HG03342 (cell line): ENCODE measurements at regions not wholly inside any gene's neighbourhood (a gene's known extent, or its start where the extent isn't known, plus 50 kb on each side); places are given as distances from the start of the nearest gene placed in this dataset.
"Not testable (repeated sequence)": the region's sequence is repeated elsewhere in the genome, so short reads cannot be mapped to it uniquely, and the experiment has no call there.

Source experiments
- ATAC-seq: cut with Tn5 transposase; IDR thresholded peaks from one replicate; pipeline ENCODE4 v1.9.1; 2021; ENCODE audit warnings: mild to moderate bottlenecking, moderate library complexity; ENCODE audit not compliant: unreplicated experiment

GRCh38 chr9:65454666-65455065 is 169.7 kb upstream of the FOXD4L5 start:
- ATAC-seq: not testable (repeated sequence)

GRCh38 chr9:65454034-65454433 is 169.0 kb upstream of the FOXD4L5 start:
- ATAC-seq: not testable (repeated sequence)

GRCh38 chr9:65449886-65450610 is 165.0 kb upstream of the FOXD4L5 start:
- not testable (repeated sequence) for ATAC-seq

GRCh38 chr9:65449423-65449822 is 164.4 kb upstream of the FOXD4L5 start:
- ATAC-seq: no peak

- not testable (repeated sequence) for ATAC-seq
Observed at GRCh38 chr9:65447146-65447545, 162.1 kb upstream of the FOXD4L5 start.

GRCh38 chr9:65445991-65446390 is 161.0 kb upstream of the FOXD4L5 start:
- not testable (repeated sequence) for ATAC-seq

- ATAC-seq: no peak
Observed at GRCh38 chr9:65444943-65445342, 159.9 kb upstream of the FOXD4L5 start.

DNA sequence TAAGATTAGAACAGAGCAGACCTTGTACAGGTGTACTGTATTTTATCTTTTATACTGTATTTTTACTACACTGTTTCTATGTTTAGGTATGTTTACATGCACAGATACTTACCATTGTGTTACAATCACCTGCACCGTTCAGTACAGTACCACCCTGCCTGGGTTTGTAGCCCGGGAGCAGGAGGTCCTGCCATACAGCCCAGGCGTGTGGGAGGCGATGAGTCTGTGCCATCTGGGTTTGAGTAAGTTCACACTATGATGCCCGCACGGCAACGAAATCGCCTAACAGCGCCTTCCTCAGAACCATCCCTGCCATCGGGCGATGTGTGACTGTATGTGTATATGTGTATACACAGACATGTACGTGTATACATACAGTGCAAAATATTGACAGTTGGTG is 157.1 kb upstream of the FOXD4L5 start:
- ATAC-seq: not testable (repeated sequence)

GRCh38 chr9:65441324-65441920 is 156.4 kb upstream of the FOXD4L5 start:
- ATAC-seq: not testable (repeated sequence)

GRCh38 chr9:65437724-65438123 is 152.7 kb upstream of the FOXD4L5 start:
- no peak for ATAC-seq

DNA sequence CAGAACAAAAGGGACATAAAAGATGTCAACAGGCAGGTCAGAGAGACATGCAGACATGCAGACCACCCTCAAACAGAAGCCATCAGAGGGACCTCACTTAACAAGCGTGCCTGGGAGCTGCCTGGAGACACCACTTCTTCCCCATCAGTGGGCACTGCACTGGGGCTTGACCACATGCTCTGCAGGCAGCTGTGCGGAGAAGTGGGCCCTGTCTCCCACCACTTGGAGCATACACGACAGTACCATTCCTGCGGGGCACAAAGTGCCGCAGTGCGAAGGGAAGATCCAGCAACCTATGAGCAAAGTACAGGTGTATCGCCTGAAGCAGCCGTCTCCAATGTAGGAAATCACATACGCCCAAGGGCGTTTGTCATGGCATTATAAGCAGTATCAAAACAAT is 150.5 kb upstream of the FOXD4L5 start:
- no peak for ATAC-seq

GRCh38 chr9:65432722-65433323 is 147.8 kb upstream of the FOXD4L5 start:
- no peak for ATAC-seq

GRCh38 chr9:65432051-65432450 is 147.0 kb upstream of the FOXD4L5 start:
- no peak for ATAC-seq

GRCh38 chr9:65430221-65430620 is 145.2 kb upstream of the FOXD4L5 start:
- no peak for ATAC-seq

DNA sequence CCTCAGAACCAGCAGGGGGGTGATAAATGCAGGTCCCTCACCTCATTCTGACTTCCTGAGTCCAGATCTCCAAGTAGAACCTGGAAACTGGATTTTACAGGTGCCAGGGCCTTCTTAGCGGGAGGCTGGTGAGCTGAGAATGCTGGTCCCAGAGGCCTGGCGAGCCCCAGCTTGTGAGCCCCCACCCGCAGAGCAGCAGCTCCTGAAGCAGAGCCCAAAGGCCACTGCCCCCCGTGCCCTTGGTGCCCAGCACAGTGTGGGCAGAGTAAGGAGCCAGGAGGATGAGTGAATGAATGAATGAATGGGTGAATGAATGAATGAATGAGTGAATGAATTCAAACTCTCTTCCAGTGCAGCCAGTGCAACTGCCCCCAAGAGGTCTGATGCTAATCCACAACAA is 142.4 kb upstream of the FOXD4L5 start:
- ATAC-seq: not testable (repeated sequence)

- ATAC-seq: not testable (repeated sequence)
Observed at GRCh38 chr9:65426813-65427212, 141.8 kb upstream of the FOXD4L5 start.

GRCh38 chr9:65426231-65426630 is 141.2 kb upstream of the FOXD4L5 start:
- no peak for ATAC-seq

GRCh38 chr9:65425183-65425582 is 140.2 kb upstream of the FOXD4L5 start:
- not testable (repeated sequence) for ATAC-seq

DNA sequence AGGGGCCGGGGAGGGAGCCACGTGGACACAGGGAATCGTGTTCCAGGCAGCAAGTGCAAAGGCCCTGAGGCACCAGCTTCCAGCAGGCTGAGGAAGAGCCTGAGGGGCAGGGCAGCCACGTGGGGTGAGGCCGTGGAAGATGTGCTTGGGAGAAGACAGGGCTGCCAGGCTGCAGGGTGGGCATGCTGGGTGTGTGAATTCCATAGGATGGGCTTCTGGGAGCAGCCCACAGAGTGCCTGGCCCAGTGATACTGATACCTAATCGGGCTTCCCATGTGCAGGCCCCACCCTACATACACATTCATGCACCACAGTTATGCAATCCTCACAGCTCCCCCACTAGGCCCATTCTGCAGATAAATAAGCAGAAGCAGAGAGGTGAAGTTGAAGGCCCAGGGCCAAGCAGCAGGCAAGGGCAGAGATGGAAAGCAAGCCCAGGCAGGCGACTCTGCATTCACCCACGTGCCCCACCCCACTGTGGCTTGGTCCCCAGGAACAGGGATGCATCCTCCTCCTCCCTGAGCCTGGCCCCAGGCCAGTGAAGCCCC is 139.5 kb upstream of the FOXD4L5 start:
- not testable (repeated sequence) for ATAC-seq

DNA sequence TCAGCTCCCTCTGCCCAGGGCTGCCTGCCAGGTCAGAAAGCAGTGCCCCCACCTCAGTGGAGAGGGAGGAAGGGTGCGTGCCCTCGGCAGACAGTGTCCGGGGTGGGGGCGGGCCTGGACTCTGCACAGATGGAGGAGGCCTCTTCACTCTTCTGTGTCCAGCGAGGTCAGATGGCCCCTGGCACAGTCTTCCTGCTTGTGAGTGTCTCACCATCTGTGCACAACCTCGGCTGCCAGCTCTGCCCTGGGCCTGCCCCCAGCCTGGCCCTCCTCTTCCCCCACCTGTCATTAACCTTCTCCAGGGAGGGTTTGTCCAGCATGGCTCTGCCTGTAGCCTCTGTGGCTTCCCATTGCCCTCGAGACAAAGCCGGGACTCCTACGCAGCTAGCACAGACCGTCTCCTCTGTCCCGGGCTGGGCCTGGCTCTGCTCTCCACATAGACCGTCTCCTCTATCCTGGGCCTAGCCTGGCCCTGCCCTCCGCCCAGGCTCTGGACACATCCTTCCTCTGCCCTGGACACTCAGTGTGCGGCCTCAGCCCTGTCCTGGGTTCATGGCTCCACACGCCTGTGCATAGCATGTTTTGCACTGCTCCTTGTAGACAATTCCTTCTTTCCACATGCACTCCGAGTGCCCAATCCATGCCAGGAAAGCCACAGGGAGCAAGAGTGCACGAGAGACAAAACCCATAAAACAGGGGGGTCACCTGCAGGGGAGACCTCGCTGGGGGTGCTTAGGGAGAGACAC is 138.9 kb upstream of the FOXD4L5 start:
- not testable (repeated sequence) for ATAC-seq
